ENCODE measurements at regions not wholly inside any gene's neighbourhood (a gene's known extent, or its start where the extent isn't known, plus 50 kb on each side); places are given as distances from the start of the nearest gene placed in this dataset.

- no peak for TF ChIP-seq JUND (IDR thresholded peaks at IDR 0.05; ENCODE audit: low read depth)
- in situ Hi-C loops (cut with HindIII; ENCODE audit: low pct_unique_long_range_greater_than_20kb, low sequenced_read_pairs), result no loop called here
- no peak for DNase-seq (ENCODE audit: low read depth in 1 of 2, low spot score in 1 of 2)
These were observed 510.5 kb upstream of the AGA start for GRCh38 chr4:177952723-177953122.

DNA sequence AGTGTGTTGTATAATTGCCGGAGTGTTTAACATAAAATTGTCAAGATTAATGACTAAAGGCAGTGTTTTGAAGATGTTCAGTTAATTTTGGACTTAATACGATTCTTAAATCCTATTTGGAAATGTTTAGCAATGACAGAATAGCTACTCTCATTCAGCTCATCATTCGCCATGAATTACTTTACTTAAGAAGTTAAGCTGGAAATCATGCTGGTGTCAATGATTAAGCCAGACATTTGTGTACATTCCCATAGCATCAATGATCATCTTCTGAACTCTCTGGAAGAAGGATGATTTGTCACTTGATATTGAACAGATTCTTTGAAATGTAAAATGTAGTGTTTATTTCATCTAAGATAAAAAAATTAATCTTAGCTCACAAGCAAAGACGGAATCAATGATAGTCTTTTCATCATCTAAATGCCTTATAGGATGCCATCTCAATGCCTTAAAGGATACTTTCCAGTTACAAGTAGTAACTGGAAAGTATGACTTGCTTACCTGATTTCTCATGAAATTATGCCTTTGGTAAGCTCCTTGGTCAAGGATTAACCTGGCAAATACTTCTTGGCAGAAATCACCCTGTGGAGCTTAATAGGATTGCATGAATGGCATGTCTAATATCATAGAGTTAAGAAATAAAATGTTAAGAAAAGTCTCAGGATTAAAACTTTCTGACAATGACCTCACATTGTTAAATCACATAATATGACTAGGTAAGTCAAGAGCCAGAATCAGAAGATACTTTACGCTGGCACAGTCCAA lies 515.5 kb upstream of the AGA start:
- in situ Hi-C loops (cut with HindIII; ENCODE audit: low pct_unique_long_range_greater_than_20kb, low sequenced_read_pairs), result no loop called here
- no peak for DNase-seq (ENCODE audit: low read depth in 1 of 2, low spot score in 1 of 2)

DNA sequence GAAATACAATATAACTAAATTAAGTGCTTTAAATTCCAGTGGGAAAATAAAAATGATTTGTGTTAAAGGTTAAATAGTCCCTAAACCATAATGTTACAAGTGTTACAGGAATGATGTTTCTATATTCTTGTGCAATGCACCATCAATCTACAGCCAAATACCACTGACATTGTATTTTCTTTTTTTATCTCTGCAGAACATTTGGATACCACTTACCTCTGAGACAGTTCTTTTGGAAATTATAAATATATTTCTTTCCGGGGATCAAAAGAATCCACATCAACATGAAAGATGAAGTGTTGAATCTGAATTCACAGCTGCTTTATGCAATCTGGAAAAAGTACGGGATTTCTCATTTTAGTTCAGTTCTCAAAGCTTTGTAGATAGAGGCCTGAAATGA lies 518.3 kb upstream of the AGA start:
- DNase-seq (ENCODE audit: low read depth in 1 of 2, low spot score in 1 of 2), result no peak
- in situ Hi-C loops (cut with HindIII; ENCODE audit: low pct_unique_long_range_greater_than_20kb, low sequenced_read_pairs), result no loop called here
- TF ChIP-seq JUND (IDR thresholded peaks at IDR 0.05; ENCODE audit: low read depth), result no peak

More for the DNA sequence above, 515.5 kb upstream of the AGA start:
- TF ChIP-seq JUND (IDR thresholded peaks at IDR 0.05; ENCODE audit: low read depth), result no peak

DNA sequence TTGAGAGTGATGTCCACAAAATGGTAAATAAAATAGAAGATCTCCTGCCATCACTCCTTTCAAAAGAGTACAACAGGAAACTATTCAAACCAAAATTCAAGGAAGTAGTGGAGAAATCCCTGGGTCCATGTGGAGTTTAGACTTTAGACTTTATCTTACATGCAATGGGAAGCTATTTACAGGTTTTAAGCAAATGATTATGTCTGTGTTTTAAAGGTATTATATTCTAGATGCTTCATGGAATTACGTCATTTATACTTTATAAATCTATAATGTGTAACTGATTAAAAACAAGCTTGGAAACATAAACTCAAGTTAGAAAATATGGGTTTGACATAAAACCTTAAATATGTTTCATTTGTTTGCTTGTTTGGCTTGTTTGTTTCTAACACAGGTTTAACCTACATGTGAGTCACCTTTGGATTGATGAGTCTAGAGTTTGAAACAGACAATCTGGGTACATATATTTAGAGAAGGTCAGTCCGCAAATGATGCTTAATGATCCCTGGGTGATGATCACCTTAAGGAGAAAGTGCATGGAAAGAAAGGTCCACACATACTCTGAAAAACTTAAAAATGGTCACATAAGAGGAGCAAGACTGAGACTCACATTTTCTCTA lies 519.6 kb upstream of the AGA start:
- no peak for DNase-seq (ENCODE audit: low read depth in 1 of 2, low spot score in 1 of 2)
- no peak for TF ChIP-seq JUND (IDR thresholded peaks at IDR 0.05; ENCODE audit: low read depth)
- in situ Hi-C loops (cut with HindIII; ENCODE audit: low pct_unique_long_range_greater_than_20kb, low sequenced_read_pairs), result no loop called here

DNA sequence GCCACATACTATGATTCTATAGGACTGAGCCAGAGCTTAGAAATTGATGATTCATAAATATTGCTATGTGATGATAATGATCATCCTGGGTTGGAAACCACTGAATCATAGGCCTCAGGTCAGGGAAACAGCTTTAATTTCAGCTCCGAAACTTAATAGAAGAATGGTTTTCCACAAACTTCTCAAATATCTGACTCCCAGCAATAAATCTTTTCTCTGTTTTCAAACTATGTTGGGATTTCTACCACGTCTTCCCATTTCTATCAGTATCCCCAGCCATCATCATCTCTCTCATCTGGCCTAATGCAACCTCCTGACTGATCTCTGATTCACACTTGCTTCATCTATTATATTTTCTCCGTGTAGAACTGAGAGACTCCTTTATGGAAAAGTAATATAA lies 521.8 kb upstream of the AGA start:
- DNase-seq (ENCODE audit: low read depth in 1 of 2, low spot score in 1 of 2), result no peak
- no peak for TF ChIP-seq JUND (IDR thresholded peaks at IDR 0.05; ENCODE audit: low read depth)
- in situ Hi-C loops (cut with HindIII; ENCODE audit: low pct_unique_long_range_greater_than_20kb, low sequenced_read_pairs), result no loop called here

GRCh38 chr4:177964693-177965168 lies 522.5 kb upstream of the AGA start:
- no peak for TF ChIP-seq JUND (IDR thresholded peaks at IDR 0.05; ENCODE audit: low read depth)
- in situ Hi-C loops (cut with HindIII; ENCODE audit: low pct_unique_long_range_greater_than_20kb, low sequenced_read_pairs), result no loop called here
- no peak for DNase-seq (ENCODE audit: low read depth in 1 of 2, low spot score in 1 of 2)

DNA sequence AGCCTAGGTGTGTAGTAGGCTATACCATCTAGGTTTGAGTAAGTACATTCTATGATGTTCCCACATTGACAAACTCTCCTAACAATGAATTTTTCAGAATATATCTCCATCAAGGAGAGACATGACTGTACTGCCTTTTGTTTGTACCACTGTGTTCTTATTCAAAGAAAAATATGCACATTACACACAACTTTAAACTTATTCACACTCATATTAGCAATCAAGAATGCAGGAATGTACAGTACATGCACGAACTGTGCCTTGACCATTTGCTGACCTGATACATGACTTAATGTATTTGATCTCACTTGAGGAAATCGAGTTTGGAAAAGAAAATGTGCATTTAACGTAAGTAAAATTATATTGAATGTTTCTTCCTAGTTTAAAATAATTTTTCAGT lies 525.1 kb upstream of the AGA start:
- in situ Hi-C loops (cut with HindIII; ENCODE audit: low pct_unique_long_range_greater_than_20kb, low sequenced_read_pairs), result no loop called here
- no peak for DNase-seq (ENCODE audit: low read depth in 1 of 2, low spot score in 1 of 2)

DNA sequence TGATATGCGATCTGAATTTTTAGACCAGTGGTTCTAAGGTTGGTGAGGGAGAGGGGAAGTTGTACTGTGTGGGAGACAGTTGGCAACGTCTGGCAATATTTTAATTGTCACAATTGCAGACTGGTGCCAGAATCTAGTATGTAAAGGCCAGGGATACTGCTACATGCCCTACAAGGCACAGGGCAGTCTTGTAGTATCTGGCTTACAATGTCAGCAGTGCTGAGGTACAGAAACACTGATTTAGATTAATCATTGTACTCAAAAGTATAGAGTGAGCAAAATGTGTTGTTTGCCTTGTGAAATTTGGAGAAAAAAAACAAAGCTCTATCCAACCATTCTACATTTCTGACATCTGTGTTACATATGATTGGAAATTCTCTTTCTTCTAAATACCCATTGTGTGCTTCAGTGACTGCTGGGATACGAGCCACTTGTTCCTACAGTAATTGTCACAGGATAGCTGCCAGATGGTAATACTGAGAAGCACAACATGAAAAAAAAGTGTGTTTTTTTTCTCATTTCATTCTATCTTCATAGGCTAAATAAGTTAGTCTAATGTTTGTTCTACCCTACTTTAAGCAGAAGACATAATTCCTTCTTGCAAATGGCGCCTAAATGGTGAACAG lies 526.7 kb upstream of the AGA start:
- in situ Hi-C loops (cut with HindIII; ENCODE audit: low pct_unique_long_range_greater_than_20kb, low sequenced_read_pairs), result no loop called here
- DNase-seq (ENCODE audit: low read depth in 1 of 2, low spot score in 1 of 2), result no peak
- no peak for TF ChIP-seq JUND (IDR thresholded peaks at IDR 0.05; ENCODE audit: low read depth)

More for the DNA sequence above, 525.1 kb upstream of the AGA start:
- TF ChIP-seq JUND (IDR thresholded peaks at IDR 0.05; ENCODE audit: low read depth), result no peak

DNA sequence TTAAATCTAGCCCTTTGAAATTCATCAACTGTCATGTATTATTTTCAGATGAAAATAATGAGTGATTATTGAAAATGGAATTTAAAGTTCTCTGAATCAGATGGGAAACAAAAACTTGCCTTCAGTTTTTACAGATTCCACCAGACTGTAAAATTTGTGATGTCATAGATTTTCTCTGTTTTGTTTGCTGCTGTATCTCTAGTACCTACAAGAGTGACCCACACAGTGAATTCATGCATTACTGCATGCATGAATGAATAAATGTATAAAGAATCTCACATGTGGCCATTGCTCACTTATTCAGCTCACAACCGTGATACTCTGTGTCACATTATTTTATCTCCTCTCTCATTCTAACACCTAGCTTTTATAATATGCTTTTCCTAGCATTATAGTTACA lies 532.2 kb upstream of the AGA start:
- in situ Hi-C loops (cut with HindIII; ENCODE audit: low pct_unique_long_range_greater_than_20kb, low sequenced_read_pairs), result no loop called here
- no peak for TF ChIP-seq JUND (IDR thresholded peaks at IDR 0.05; ENCODE audit: low read depth)
- DNase-seq (ENCODE audit: low read depth in 1 of 2, low spot score in 1 of 2), result no peak

- TF ChIP-seq JUND (IDR thresholded peaks at IDR 0.05; ENCODE audit: low read depth), result no peak
- in situ Hi-C loops (cut with HindIII; ENCODE audit: low pct_unique_long_range_greater_than_20kb, low sequenced_read_pairs), result no loop called here
- no peak for DNase-seq (ENCODE audit: low read depth in 1 of 2, low spot score in 1 of 2)
These were observed 533.2 kb upstream of the AGA start for GRCh38 chr4:177975315-177975987.

GRCh38 chr4:177986236-177986635 lies 544.0 kb upstream of the AGA start:
- no peak for DNase-seq (ENCODE audit: low read depth in 1 of 2, low spot score in 1 of 2)
- in situ Hi-C loops (cut with HindIII; ENCODE audit: low pct_unique_long_range_greater_than_20kb, low sequenced_read_pairs), result no loop called here
- TF ChIP-seq JUND (IDR thresholded peaks at IDR 0.05; ENCODE audit: low read depth), result no peak

DNA sequence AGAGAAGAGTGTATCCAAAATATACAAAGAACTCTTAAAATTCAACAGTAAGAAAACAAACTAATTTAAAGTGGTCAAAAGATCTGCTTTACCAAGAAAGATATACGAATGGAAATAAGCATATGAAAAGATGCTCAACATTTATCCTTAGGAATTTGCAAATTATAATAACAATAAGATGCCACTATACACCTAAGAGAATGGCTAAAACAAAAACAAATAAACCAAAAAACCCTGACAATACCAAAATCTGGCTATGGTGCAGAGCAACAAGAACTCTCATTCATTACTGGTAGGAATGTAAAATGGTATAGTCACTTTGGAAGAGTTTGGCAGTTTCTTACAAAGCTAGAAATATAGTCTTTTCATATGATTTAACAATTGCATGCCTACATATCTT lies 545.7 kb upstream of the AGA start:
- TF ChIP-seq JUND (IDR thresholded peaks at IDR 0.05; ENCODE audit: low read depth), result no peak
- DNase-seq (ENCODE audit: low read depth in 1 of 2, low spot score in 1 of 2), result no peak
- in situ Hi-C loops (cut with HindIII; ENCODE audit: low pct_unique_long_range_greater_than_20kb, low sequenced_read_pairs), result no loop called here
